Neural cell (in vitro differentiated cells): ENCODE measurements at regions not wholly inside any gene's neighbourhood (a gene's known extent, or its start where the extent isn't known, plus 50 kb on each side); places are given as distances from the start of the nearest gene placed in this dataset.

ENCODE experiments used
- H2AFZ ChIP-seq: fragments of 200-600, 300-800 bp; sonication (generic), shearing (Covaris generic); 2 replicates; pipeline ENCODE4 v1.6.0; 2014; ENCODE audit warnings: low read depth, mild to moderate bottlenecking, antibody characterized with exemption, low read length, moderate library complexity
- H3F3A ChIP-seq: fragments of 200-600 bp; shearing (Covaris generic); 2 replicates; pipeline ENCODE4 v1.6.1; 2016; ENCODE audit warnings: mild to moderate bottlenecking, moderate library complexity, mixed read lengths, antibody characterized with exemption, low read length; ENCODE audit not compliant: insufficient read depth, poor library complexity, severe bottlenecking
- H3K27ac ChIP-seq: fragments of 200-600, 300-800 bp; sonication (generic), shearing (Covaris generic); 2 replicates; pipeline ENCODE4 v1.5.1; 2014; ENCODE audit warnings: mild to moderate bottlenecking, low read length, moderate library complexity
- H3K27me3 ChIP-seq: fragments of 300-800, 200-600 bp; sonication (generic), shearing (Covaris generic); 2 replicates; pipeline ENCODE4 v1.6.0; 2014; ENCODE audit warnings: mild to moderate bottlenecking, low read depth, low read length, moderate library complexity; ENCODE audit not compliant: insufficient read depth
- H3K36me3 ChIP-seq: fragments of 300-800, 200-600 bp; sonication (generic), shearing (Covaris generic); 2 replicates; pipeline ENCODE4 v1.5.1; 2014; ENCODE audit warnings: mild to moderate bottlenecking, antibody characterized with exemption, low read length, moderate library complexity; ENCODE audit not compliant: insufficient read depth
- H3K4me2 ChIP-seq: fragments of 300-800, 200-600 bp; sonication (generic), shearing (Covaris generic); 2 replicates; pipeline ENCODE4 v1.6.0; 2014; ENCODE audit warnings: mild to moderate bottlenecking, low read length
- H3K4me3 ChIP-seq: fragments of 300-800, 200-600 bp; sonication (generic), shearing (Covaris generic); 2 replicates; pipeline ENCODE4 v1.5.1; 2014; ENCODE audit warnings: mild to moderate bottlenecking, low read length, moderate library complexity
- H3K79me2 ChIP-seq: fragments of 200-600 bp; shearing (Covaris generic); replicated peaks from 2 replicates; pipeline ENCODE4 v1.6.0; 2014; ENCODE audit warnings: mild to moderate bottlenecking, low read length, moderate library complexity; ENCODE audit not compliant: insufficient read depth
- H3K9ac ChIP-seq: fragments of 300-800, 200-600 bp; sonication (generic), shearing (Covaris generic); 2 replicates; pipeline ENCODE4 v1.6.1; 2016; ENCODE audit warnings: mild to moderate bottlenecking, low read length, mixed read lengths
- H3K9me2 ChIP-seq: fragments of 200-600 bp; shearing (Covaris generic); 2 replicates; pipeline ENCODE4 v1.6.1; 2016; ENCODE audit warnings: mild to moderate bottlenecking, low read length, mixed read lengths; ENCODE audit not compliant: insufficient read depth
- H3K9me3 ChIP-seq: fragments of 200-600, 300-800 bp; sonication (generic), shearing (Covaris generic); 2 replicates; pipeline ENCODE4 v1.6.1; 2016; ENCODE audit warnings: mild to moderate bottlenecking, mixed run types, low read length, moderate library complexity, mixed read lengths
- H4K20me1 ChIP-seq: fragments of 200-600 bp; shearing (Covaris generic); 2 replicates; pipeline ENCODE4 v1.6.1; 2016; ENCODE audit warnings: mild to moderate bottlenecking, mixed run types; ENCODE audit not compliant: insufficient read depth
- CTCF ChIP-seq: fragments of 450-650 bp; IDR thresholded peaks from 2 replicates; pipeline ENCODE4 v1.5.1; 2014; ENCODE audit warnings: antibody characterized with exemption, mild to moderate bottlenecking, moderate library complexity; ENCODE audit not compliant: poor library complexity, severe bottlenecking
- EP300 ChIP-seq: fragments of 450-650 bp; conservative IDR thresholded peaks from 2 replicates; pipeline ENCODE4 v1.6.1; 2014; ENCODE audit warnings: antibody characterized with exemption, mild to moderate bottlenecking, moderate library complexity; ENCODE audit not compliant: poor library complexity, severe bottlenecking
- EZH2 ChIP-seq: fragments of 200-600, 300-800 bp; shearing (Covaris generic), sonication (generic); IDR thresholded peaks from 2 replicates; pipeline ENCODE4 v1.6.1; 2014; ENCODE audit warnings: antibody characterized with exemption, low read length, borderline replicate concordance, mild to moderate bottlenecking; ENCODE audit not compliant: insufficient read depth, poor library complexity, severe bottlenecking
- MXI1 ChIP-seq: fragments of 450-650 bp; conservative IDR thresholded peaks from 2 replicates; pipeline ENCODE4 v1.6.1; 2014; ENCODE audit warnings: antibody characterized with exemption, mild to moderate bottlenecking; ENCODE audit not compliant: poor library complexity, severe bottlenecking
- POLR2AphosphoS5 ChIP-seq: IDR thresholded peaks from 2 replicates; pipeline ENCODE4 v1.6.1; 2012
- RAD21 ChIP-seq: fragments of 450-650 bp; conservative IDR thresholded peaks from 2 replicates; pipeline ENCODE4 v1.6.1; 2014; ENCODE audit warnings: antibody characterized with exemption, mild to moderate bottlenecking, moderate library complexity
- REST ChIP-seq: IDR thresholded peaks from 2 replicates; pipeline ENCODE4 v1.6.1; 2012; ENCODE audit warnings: borderline replicate concordance
- SMC3 ChIP-seq: fragments of 450-650 bp; conservative IDR thresholded peaks from 2 replicates; pipeline ENCODE4 v1.6.1; 2014; ENCODE audit warnings: antibody characterized with exemption, mild to moderate bottlenecking, moderate library complexity; ENCODE audit not compliant: poor library complexity
- TAF1 ChIP-seq: IDR thresholded peaks from 2 replicates; pipeline ENCODE4 v1.6.1; 2012; ENCODE audit warnings: low read depth

- Histone ChIP-seq H3K9ac (no peak overlapping the region), H4K20me1 (no peaks in the 10 kb centered on the region), H3K4me3 (no peak overlapping the region), H3K79me2 (no peaks in the 10 kb centered on the region), H3K9me3 (no peaks in the 10 kb centered on the region), H2AFZ (no peak overlapping the region), H3K36me3 (no peaks in the 10 kb centered on the region), H3K27me3 (no peaks in the 10 kb centered on the region), H3K27ac (no peak overlapping the region), H3K4me2 (no peak overlapping the region), H3K9me2 (no peaks in the 10 kb centered on the region), H3F3A (no peaks in the 10 kb centered on the region)
- no peak for TF ChIP-seq MXI1
- no peak for TF ChIP-seq REST
- TF ChIP-seq TAF1 = no peak
- no peak for TF ChIP-seq SMC3
- no peak for TF ChIP-seq POLR2AphosphoS5
- no peak for TF ChIP-seq EP300
- TF ChIP-seq CTCF = no peak
- no peak for TF ChIP-seq RAD21
- no peak for TF ChIP-seq EZH2
Measured at GRCh38 chr5:93821891-93822415, 80.6 kb upstream of the POU5F2 start.

GRCh38 chr5:93819668-93820067, 78.3 kb upstream of the POU5F2 start:
- Histone ChIP-seq H3K36me3 (no peaks in the 10 kb centered on the region), H3K9me2 (no peaks in the 10 kb centered on the region), H3K79me2 (no peaks in the 10 kb centered on the region), H3K27ac (no peak overlapping the region), H4K20me1 (no peaks in the 10 kb centered on the region), H3K4me2 (no peak overlapping the region), H3K27me3 (no peaks in the 10 kb centered on the region), H3F3A (no peaks in the 10 kb centered on the region), H3K9ac (no peak overlapping the region), H2AFZ (no peak overlapping the region), H3K4me3 (no peak overlapping the region), H3K9me3 (no peaks in the 10 kb centered on the region)
- no peak for TF ChIP-seq POLR2AphosphoS5
- no peak for TF ChIP-seq CTCF
- TF ChIP-seq REST = no peak
- no peak for TF ChIP-seq MXI1
- TF ChIP-seq SMC3 = no peak
- TF ChIP-seq EZH2 = no peak
- TF ChIP-seq EP300 = no peak
- TF ChIP-seq TAF1 = no peak
- TF ChIP-seq RAD21 = no peak
